HG03196 (cell line): ENCODE measurements at regions not wholly inside any gene's neighbourhood (a gene's known extent, or its start where the extent isn't known, plus 50 kb on each side); places are given as distances from the start of the nearest gene placed in this dataset.

ENCODE experiments used
- ATAC-seq: cut with Tn5 transposase; IDR thresholded peaks from one replicate; pipeline ENCODE4 v1.9.1; 2021; ENCODE audit not compliant: unreplicated experiment

DNA sequence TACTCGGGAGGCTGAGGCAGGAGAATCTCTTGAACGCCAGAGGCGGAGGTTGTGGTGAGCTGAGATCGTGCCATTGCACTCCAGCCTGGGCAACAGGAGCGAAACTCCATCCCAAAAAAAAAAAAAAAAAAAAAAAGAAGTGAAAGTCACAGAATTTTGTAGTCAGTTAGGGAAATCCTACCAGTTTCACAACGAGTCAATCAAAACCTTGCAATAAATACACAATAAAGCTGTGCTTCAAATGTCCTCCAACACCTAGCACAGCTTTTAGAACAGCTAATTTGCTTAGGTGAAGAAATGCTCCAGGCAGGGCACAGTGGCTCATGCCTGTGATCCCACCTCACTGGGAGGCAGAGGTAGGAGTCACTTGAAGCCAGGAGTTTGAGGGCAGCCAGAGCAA lies 112.8 kb upstream of the ATF7IP start:
- no peak for ATAC-seq

DNA sequence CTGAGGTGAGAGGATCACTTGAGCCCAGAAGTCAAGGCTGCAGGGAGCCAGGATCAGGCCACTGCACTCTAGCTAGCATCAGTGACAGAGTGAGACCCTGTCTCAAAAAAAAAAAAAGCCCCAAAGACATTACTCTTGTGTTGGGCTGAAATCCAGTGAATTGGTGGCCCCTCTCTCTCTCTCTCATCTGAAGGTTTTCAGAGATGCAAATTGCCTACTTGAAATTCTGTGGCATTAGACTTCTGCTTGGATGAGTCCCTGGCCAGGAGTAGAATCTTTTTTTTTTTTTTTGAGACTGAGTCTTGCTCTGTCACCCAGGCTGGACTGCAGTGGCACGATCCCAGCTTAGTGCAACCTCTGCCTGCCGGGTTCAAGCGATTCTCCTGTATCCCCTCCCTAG lies 112.0 kb upstream of the ATF7IP start:
- no peak for ATAC-seq

DNA sequence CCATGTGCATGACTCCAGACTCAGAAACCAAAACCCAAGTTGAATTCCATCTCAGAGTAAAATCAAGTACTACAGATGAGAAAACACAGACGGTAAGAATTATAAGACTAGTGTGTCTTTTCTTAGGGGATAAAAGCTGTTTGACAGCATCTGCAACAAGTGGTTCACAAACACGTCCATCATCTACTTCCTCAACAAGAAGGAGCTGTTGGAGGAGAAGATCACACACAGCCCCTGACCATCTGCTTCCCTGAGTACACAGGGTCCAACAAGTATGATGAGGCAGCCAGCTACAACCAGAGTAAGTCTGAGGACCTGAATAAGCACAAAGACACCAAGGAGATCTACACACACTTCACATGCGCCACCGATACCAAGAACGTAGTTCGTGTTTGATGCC lies 110.7 kb upstream of the ATF7IP start:
- no peak for ATAC-seq

DNA sequence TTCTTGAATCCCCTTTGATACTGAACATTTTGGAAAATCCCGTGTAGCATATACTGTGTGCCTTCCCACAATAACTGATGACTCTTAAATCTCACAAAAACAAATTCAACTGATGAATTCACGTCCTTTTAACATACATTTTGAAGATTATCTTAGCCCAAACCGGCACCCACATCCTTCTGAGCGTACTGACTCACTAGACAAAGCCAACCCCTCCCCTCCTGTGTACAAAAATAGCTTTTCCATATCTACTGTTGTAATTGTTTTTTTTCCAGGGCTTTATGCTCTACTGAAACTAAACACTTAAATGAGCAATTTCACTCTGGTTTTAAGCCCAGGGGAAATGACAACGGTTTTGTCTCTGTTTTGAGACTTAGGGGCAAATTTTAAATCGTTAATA lies 109.4 kb upstream of the ATF7IP start:
- no peak for ATAC-seq

DNA sequence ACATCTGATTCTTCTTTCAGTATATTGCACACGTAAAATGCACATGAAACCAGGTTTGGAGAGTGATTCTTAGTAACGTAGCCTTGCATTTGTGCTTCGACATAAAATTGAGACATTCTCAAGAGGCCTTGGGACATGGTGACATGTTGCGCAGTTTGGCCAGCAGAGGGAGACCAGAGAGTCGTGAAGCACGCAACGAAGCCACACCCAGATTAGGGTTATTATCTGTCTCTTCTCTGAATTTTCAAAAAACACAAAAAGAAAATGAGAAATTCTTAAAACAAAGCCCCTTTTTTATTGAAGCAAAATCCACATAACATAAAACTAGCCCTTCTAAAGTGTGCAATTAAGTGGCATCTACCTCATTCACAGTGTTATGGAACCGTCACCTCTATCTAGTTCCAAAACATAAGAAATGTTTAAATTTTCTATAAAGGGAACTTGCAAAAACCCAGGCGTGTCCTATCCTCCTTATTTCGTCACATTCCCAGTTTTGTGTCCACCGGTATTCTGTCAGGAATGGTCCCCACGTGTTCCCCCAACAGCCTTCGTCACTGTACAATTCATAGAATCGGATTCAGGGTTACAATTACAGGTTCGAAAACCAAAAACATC lies 108.8 kb upstream of the ATF7IP start:
- ATAC-seq, result no peak

DNA sequence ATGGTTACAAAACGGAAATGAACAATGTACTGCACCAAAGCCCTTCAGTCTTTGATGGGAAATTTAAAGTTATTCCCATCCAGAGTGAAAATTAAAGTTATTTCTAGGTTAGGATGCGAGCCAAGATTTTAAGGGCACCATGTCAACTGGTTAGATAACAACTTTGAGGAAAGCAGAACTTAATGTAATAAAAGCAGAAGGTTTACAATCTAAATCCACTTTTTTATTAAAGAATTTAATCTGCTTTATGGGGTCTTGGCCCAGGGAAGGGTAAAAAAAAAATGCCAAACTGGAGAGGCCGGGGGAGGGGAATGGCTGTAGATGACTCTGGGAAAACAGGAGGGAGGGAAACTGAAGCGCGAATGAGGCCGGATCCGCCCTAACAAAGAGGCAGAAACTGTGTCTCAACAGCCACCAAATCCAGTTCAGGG lies 108.2 kb upstream of the ATF7IP start:
- ATAC-seq, result no peak

DNA sequence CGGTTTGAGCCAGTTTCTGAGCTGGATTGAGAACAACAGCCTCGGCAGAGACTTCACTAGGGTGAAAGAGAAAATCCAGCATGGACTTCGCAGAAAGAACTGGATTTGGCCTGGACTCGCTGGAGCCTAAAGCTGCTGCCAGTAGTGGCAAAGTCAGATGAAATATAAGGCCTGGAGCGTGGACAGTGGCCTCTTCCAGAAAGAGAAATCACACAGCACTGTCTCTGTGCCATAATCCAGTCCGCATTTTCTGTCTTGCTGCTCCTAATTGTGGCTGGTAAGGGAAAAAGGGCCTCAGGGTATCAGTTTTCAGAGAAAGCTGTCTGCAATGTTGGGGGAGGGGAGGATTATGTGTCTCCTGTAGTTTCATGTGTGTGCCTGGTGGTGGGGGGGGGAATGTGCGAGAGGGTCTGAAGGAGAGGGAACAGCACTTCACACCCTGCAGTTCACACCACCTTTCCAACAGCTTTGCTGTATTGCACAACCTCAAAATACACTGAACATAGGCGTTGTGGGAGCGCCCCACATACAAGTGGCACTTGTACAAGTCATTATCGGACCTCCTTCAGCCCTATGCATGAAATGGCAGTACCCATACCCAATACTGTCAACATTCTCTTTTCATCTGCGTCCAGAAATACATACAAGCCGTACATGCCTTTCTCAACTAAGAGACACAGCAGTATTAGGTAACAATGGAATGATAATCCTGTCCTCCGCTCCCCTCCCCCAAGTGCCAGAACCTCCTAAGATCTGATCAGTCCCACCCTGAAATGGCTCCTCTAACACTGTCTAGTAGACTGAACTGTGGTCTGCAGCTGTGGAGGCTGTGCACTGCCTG lies 107.5 kb upstream of the ATF7IP start:
- ATAC-seq, result peak; percentile 45

DNA sequence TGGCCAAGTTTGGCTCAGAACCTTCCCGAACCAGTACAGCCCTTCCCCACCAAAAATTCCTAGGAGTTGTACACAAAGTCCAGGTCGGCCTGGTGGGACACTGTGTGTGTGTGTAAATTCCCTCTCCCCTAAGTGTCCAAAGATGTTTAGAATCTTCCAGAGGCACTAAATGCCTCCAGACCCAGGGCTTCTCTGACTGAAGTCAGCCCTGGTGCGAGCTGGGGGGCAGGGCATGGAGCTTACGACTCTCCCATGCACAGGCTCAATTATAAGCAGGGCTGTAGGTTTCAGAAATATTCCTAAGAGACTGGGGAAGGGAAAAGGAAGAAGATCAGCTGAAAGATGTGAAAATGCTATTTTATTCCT lies 106.9 kb upstream of the ATF7IP start:
- ATAC-seq, result no peak

DNA sequence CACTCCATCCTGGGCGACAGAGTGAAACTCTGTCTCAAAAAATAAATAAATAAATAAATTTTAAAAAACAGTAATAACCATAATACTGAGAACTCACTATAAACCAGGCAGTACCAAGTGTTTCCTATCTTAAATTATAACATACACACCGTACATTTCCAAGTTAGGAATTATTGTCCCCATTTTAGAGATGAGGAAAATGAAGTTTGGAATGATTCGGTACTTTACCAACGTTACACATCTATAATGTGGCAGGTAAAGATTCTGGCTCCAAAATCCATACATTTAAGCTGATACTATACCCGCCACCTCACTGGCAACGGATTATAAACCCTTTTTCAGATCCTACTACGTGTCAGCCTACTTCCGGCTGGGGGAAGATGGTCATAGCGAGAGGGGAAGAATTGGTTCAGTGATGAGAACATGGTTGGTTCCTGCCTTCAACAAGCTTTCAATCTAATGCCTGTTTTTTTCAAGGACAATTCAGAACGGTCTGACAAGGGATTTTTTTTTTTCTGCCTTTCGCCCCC lies 105.9 kb upstream of the ATF7IP start:
- ATAC-seq, result no peak

DNA sequence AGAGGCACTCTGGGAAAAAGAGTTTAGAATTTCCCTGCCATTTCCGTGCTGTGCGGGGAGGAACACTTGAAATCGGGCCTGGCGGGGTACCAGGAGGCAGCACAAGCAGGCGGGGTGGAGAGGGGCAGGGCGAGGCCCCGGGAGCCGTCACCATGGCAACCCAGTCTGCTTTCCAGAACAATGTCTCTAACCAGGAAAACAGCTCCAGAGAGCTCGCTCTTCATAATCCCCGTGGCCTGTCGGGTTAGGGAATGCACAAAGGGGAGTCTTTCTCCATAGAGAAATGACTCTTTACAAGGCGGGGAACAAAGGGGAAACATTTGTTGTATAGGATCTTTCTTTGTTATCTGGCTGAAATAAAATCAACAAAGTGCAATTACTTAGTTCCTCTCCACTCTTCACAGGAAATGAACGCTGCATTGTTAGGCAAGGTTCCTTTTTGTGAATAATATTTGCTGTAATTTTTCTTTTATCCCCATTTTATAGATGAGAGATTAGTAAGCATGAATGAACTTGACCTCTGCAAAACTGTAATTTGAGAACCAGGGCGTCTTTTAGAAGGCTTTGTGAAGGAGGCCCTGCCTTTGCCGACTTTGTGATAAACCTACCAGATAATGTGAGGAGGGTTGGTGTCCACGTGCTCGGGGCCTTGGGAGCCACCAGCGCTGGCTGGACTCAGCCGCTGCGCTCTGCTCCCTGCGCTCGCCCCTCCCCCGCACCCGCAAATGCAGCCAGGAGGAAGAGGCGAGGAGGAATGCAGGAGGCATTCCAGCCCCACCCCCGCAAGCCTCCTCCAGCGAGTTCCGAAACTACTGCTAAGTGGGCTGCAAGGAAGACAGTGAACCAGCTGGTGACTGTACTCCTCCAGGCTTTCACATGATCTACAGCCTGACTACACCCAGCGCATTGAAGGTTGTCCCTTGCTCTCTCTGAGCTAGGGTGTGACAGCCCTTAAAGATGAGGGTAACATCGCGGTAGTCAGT lies 105.2 kb upstream of the ATF7IP start:
- ATAC-seq, result no peak

DNA sequence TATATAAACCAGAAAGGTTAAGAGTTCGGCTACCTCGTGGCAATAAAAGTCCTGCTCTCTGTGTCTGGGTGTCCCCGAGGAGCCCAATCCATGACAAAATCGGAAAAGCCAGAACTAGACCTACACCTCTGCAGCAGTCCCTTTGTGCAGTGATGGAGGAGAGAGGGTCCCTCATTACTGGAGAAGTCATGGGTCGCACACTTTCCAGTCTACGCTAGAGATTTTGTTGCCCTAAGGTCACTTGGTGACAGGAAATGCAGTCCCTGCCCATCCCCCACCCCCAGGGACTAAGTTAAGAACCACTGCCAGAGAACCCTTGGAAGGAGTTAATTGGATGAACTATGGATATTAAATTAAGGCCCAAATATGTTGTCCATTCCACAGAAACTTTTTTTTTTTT lies 104.4 kb upstream of the ATF7IP start:
- no peak for ATAC-seq

DNA sequence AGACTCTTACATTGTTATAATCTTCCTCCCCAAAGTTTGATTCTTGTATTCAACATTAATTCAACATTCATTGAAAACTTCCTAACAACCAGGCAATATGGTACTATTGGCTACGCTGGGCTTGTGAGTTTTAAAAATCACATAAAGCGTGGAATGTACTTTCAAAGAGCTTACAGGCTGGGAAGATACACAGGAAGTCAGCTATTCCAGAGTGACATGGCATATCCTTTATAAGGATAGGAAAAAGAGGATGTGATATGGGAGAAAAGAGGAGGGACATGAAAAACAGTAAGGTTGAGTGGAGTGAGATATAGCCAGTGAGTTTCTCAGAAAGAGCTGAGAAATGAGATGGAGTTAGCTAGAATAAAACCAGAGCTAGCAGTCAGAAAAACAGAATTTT lies 103.6 kb upstream of the ATF7IP start:
- no peak for ATAC-seq

DNA sequence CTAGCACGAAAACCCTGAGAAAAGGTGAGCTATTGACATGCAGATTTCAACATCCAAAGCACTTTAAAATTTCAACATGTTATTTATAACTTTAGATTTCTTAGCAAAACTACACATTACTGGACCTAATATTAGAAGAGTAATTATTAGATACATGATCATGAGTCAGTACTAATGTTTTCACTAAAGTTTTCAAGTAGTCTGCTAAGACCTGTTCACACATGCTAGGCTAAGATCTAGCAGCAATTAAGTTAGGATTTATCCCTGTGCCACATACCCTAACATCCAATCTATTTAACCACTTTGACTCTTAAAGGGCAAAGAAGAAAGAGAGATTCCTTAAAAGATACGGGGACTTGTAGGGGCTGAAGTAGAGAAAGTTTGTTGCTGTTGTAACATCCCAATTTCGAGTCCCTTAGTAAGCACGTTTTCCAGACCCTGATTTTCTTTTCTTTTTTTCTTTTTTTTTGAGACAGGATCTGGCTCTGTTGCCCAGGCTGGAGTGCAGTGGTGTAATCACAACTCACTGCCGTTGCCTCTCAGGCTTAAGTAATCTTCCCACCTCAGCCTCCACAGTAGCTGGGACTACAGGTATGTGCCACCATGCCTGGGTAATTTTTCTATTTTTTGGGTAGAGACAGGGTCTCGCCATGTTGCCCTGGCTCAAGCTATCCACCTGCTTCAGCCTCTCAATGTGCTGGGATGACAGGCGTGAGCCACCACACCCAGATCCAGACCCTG lies 102.5 kb upstream of the ATF7IP start:
- ATAC-seq, result no peak

DNA sequence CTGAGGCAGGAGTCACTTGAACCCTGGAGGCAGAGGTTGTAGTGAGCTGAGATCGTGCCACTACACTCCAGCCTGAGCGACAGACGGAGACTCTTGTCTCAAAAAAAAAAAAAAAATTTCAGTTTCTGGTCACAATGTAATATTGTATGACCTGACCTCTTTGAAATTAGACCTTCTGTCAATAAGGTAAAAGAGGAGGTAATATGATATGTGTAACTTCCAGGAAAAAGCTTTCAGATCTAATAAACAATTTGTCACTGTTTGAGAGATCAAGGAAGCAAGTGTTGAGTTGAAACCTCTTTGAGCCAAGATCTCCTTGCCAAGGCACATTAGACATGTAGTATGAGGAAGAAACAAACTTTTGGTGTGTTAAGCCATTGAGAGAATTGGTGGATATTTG lies 101.7 kb upstream of the ATF7IP start:
- ATAC-seq, result no peak

DNA sequence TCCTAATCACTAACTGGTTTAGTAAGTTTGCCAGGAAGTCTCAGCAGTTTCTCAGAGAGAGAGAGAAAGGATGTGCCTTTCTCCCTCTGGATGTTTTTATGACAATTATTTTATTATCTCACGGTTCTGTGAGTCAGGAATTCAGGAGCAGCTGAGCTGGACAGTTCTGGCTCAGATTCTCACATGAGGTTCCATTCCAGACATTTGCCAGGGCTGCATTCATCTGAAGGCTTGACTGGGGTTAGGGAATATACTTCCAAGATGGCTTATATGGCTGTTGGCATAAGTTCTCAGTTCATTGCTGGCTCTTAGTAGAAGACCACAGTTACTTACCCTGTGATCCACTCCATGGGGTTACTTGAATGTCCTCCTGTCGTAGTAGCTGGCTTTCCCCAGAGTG lies 101.2 kb upstream of the ATF7IP start:
- no peak for ATAC-seq

DNA sequence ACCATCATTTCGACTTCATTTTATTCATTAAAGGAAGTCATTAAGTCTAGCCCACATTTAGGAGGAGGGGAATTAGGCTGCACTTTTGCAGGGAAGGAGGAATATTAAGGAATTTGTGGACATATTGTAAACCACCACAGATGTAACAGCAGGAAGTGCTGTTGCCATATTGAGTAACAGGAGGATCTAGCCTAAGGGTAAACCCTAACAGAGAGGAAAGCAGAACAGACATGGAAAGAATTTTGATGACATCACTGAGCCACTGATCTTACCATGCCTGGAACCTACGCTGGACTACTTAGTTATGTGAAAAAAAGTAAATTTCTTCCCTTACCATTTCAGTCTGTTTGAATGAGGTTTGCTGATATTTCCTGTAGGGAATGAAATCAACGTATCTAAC lies 100.7 kb upstream of the ATF7IP start:
- ATAC-seq, result no peak

DNA sequence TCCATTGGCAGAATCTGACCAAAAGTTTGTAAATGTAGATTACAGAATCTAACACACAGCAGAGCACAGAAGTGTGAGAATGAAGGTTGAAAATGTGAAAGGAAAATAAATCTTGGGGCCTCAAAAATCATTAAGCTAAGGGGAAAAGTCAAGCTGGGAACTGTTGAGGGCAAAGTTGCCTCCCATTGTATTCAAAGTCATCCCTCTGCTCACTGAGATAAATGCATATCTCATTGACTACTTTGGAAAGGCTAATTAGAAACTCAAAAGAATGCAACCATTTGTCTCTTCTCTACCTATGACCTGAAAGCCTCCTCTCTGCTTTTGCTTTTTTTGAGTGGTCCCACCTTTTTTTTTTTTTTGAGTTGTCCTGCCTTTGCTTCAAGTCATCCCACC lies 97.4 kb upstream of the ATF7IP start:
- ATAC-seq, result no peak

DNA sequence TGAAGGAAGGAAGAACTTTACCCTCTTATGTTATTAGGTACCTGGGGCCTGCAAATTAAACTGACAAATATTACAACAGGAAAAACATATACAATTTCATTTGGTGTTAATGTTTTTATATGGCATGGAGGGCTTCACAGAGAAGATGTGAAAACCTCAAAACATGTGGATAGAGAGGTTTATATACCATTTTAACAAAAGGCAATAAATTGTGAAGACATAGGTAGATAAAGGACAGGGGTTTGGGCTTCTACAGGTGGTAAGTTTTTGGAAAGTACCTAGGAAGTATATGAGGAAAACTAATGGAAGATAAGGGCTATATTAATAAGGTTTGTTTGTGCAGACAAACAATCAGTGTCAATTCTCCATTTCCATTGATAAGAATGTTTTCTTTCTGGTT lies 95.1 kb upstream of the ATF7IP start:
- no peak for ATAC-seq

DNA sequence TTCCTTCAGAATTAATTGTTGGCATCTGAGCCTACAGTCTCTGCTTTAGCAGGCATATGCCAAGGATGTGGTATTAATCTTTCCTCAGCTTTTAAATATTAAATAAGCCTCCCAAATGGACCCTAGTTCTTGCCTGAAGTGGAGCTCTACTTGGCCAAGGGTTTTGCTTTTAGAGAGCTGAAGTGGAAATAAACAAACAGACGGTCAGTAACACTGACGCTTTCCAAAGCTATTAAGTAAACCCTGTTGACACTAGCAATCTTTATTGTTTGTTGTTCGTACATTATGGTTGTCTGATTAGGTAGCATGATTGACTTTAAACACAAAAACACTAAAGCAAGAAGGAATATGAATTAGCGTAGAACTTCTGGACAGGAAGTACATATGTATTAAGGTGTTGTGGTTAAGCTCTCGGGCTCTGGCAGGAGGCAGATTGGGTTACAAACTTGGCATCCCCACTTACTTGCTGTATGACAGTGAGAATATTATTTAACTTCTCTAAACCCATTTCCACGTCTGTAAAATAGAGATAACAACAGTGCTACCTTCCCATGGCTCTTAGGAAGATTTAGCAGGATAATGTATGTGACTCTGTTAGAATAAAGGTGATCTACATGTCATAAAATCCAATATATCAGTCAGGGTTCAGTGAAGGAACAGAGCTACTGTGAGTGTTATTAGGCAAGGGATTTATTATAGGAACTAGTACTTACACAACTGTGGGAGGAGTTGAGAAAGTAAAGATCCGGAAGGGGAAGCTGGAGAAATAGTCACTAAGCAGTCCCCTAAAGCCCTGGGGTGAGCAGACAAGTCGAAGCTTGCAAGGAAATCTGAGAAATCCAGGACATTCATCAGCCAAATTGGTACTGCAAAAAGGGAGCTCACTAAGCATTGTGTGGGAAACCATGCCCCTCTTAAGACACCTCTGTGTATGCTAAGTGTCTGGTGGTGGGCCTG lies 92.2 kb upstream of the ATF7IP start:
- no peak for ATAC-seq

DNA sequence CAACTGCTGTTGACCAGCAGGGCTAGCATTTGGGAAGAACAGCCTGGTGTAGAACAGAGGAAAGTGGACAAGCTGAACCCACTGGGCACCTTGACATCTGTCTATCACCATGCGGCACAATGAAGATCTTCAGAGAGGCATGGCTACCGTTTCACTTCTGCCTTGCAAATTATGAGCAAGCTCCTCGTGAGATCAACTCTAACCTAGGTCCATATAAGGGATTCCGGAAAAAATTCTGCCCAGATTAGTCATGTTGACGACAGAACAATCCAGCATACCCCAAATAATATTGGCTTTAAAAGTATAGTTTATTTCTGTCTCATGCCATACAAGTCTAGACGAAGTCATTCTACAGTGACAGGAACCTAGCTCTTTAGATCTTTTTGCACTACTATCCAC lies 91.6 kb upstream of the ATF7IP start:
- ATAC-seq, result no peak
